DOHH2 (cell line): ENCODE measurements at regions not wholly inside any gene's neighbourhood (a gene's known extent, or its start where the extent isn't known, plus 50 kb on each side); places are given as distances from the start of the nearest gene placed in this dataset.

Experiments
- H3F3A ChIP-seq: fragments of 200-600 bp; sonication (generic), shearing (Covaris generic); 2 replicates; pipeline ENCODE4 v1.6.0; 2016; ENCODE audit warnings: antibody characterized with exemption, mild to moderate bottlenecking; ENCODE audit not compliant: control insufficient read depth, insufficient read depth
- H3K27ac ChIP-seq: fragments of 200-600 bp; sonication (generic); 2 replicates; pipeline ENCODE4 v1.5.1; 2014; ENCODE audit warnings: low read depth, mild to moderate bottlenecking, low read length, moderate library complexity
- H3K27me3 ChIP-seq: fragments of 200-600 bp; sonication (generic); 2 replicates; pipeline ENCODE4 v1.6.1; 2014; ENCODE audit warnings: mild to moderate bottlenecking, low read length, mixed read lengths; ENCODE audit not compliant: control insufficient read depth
- H3K36me3 ChIP-seq: fragments of 200-600 bp; sonication (generic); 2 replicates; pipeline ENCODE4 v1.6.1; 2014; ENCODE audit warnings: mild to moderate bottlenecking, low read length, moderate library complexity, mixed read lengths; ENCODE audit not compliant: control insufficient read depth
- H3K4me1 ChIP-seq: fragments of 200-600 bp; sonication (generic); 2 replicates; pipeline ENCODE4 v1.6.1; 2014; ENCODE audit warnings: mild to moderate bottlenecking, low read length, mixed read lengths; ENCODE audit not compliant: control insufficient read depth
- H3K4me2 ChIP-seq: fragments of 200-600 bp; sonication (generic); 2 replicates; pipeline ENCODE4 v1.6.0; 2014; ENCODE audit warnings: mild to moderate bottlenecking, low read length, moderate library complexity
- H3K4me3 ChIP-seq: fragments of 200-600 bp; sonication (generic); 2 replicates; pipeline ENCODE4 v1.5.1; 2014; ENCODE audit warnings: mild to moderate bottlenecking, low read length, mixed read lengths
- H3K79me2 ChIP-seq: fragments of 200-600 bp; sonication (generic); 2 replicates; pipeline ENCODE4 v1.6.1; 2014; ENCODE audit warnings: mild to moderate bottlenecking, low read length, mixed read lengths; ENCODE audit not compliant: control insufficient read depth
- H3K9me2 ChIP-seq: fragments of 200-600 bp; sonication (generic); replicated peaks from 2 replicates; pipeline ENCODE4 v1.6.1; 2014; ENCODE audit warnings: mild to moderate bottlenecking, low read length, mixed read lengths; ENCODE audit not compliant: control insufficient read depth
- H3K9me3 ChIP-seq: fragments of 200-600 bp; sonication (generic); 2 replicates; pipeline ENCODE4 v1.6.1; 2014; ENCODE audit warnings: antibody characterized with exemption, low read length, mixed read lengths; ENCODE audit not compliant: control insufficient read depth, insufficient read depth
- H4K20me1 ChIP-seq: fragments of 200-600 bp; sonication (generic); 2 replicates; pipeline ENCODE4 v1.6.0; 2014; ENCODE audit warnings: low read depth, mild to moderate bottlenecking, antibody characterized with exemption, low read length, moderate library complexity; ENCODE audit not compliant: control insufficient read depth, insufficient read depth
- EZH2phosphoT487 ChIP-seq: fragments of 200-600 bp; sonication (generic); IDR thresholded peaks from 2 replicates; pipeline ENCODE4 v1.6.1; 2017; ENCODE audit warnings: borderline replicate concordance, mild to moderate bottlenecking, antibody characterized with exemption, low read length, moderate library complexity, mixed read lengths
- TF ChIP-seq, protein P1 (sequence below): fragments of 200-600 bp; sonication (generic); IDR thresholded peaks from one replicate; pipeline ENCODE4 v1.5.1; 2014; ENCODE audit warnings: antibody characterized with exemption, mild to moderate bottlenecking, low read depth, low read length; ENCODE audit not compliant: poor library complexity, severe bottlenecking

DNA sequence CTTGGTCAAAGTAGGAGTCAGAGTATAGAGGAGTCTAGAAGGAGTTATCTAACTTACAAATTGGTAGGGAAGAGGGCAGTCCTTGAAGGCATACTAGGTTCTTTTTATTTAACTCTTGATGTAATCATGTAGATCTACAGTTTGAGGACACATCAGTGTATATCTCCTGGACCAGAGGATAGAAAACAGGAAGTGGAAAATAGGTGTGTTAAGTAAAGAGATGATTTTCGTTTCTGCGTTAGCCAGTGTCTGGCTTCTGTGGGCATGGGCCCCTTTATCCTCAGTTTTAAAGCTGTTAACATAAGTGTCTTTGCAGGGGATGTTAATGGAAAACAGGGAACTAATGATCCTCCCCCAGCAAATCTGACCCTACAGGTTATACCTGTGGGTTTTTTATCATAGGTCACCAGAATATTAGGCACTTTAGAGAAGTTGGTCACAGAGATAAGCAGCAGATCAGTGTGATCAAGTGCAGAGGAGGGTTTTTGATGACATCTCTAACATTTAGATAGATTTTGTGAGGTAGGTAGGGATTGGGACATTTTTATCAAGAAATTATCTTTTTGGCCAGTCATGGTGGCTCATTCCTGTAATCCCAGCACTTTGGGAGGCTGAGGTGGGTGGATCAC lies 58.6 kb upstream of the PRSS1 start:
- Histone ChIP-seq H4K20me1 (no peaks in the 10 kb centered on the region), H3K4me3 (no peak overlapping the region), H3K36me3 (no peaks in the 10 kb centered on the region), H3F3A (no peaks in the 10 kb centered on the region), H3K9me3 (no peaks in the 10 kb centered on the region), H3K27me3 (no peaks in the 10 kb centered on the region), H3K79me2 (no peaks in the 10 kb centered on the region), H3K4me2 (peak overlapping the region; percentile 17; the same call in 1 of the 2 replicates), H3K27ac (no peak overlapping the region), H3K4me1 (peaks cover 12% of the 10 kb centered on the region), H3K9me2 (no peaks in the 10 kb centered on the region)
- TF ChIP-seq EZH2phosphoT487: no peak
- TF ChIP-seq, protein P1, sequence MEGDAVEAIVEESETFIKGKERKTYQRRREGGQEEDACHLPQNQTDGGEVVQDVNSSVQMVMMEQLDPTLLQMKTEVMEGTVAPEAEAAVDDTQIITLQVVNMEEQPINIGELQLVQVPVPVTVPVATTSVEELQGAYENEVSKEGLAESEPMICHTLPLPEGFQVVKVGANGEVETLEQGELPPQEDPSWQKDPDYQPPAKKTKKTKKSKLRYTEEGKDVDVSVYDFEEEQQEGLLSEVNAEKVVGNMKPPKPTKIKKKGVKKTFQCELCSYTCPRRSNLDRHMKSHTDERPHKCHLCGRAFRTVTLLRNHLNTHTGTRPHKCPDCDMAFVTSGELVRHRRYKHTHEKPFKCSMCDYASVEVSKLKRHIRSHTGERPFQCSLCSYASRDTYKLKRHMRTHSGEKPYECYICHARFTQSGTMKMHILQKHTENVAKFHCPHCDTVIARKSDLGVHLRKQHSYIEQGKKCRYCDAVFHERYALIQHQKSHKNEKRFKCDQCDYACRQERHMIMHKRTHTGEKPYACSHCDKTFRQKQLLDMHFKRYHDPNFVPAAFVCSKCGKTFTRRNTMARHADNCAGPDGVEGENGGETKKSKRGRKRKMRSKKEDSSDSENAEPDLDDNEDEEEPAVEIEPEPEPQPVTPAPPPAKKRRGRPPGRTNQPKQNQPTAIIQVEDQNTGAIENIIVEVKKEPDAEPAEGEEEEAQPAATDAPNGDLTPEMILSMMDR: no peak

DNA sequence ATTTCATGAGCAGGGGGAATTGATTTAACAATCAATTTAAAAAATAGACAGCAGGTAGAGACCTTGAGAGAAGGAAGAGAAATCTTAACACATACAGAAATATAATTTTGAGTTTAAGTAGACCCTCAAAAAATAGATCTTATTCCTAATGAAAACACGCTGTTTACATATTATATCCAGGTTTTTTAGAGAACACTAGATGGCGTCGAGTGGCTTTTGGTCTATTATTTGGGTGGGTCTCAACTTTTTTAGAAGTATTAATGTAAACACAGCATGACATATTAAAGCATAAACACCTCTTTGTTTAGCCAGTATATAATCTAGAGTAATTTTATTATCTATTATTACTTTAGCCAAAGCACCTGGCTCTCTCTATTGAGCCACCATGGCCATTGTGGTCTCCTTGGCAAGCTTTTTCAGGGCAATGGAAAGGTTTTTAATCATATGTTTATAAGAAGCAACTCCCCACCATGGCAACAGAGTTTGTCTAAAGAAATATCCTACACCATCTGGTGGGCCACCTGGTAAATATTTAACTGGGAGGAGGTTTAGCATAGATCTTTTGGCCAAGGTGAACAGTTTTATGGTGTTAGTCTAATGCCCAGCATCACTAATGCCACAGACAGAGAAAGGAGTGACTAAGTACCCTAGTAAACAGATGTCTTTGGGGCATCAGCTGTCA lies 59.7 kb upstream of the PRSS1 start:
- no peak for TF ChIP-seq EZH2phosphoT487
- TF ChIP-seq, protein P1: peak; percentile 65
- no peak overlapping the region for H3K4me2 ChIP-seq

DNA sequence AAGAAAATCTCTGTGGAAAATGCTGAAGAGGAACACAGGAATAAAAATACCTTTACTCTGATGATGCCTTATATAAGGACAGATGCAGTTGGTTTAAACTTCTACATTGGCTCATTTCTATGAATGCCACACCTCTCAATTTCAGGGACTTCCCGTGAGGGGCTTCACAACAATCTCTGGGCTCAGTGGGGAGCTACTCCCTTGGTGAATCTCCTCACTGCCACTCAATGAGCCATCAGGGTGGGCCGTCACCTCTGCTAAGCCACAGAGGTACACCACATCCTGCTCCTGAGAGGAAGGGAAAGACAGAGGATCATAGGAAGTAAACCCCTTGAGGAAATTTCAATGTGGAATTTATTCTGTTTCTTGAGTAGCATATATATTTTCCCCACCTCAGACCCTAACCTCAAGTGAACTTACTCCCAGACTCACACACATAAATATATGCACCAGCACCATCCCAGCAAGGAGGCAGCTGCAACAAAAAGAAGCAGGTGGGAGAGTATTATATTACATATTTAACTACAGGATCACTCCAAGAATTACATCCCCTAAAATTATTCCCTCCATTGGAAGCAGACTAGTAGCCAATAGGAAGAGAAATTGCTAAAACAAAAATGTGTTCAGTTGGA lies 63.3 kb upstream of the PRSS1 start:
- Histone ChIP-seq H3K4me3 (no peak overlapping the region), H3F3A (no peaks in the 10 kb centered on the region), H4K20me1 (no peaks in the 10 kb centered on the region), H3K79me2 (no peaks in the 10 kb centered on the region), H3K9me2 (no peaks in the 10 kb centered on the region), H3K36me3 (no peaks in the 10 kb centered on the region), H3K9me3 (no peaks in the 10 kb centered on the region), H3K27me3 (no peaks in the 10 kb centered on the region), H3K4me2 (no peak overlapping the region), H3K4me1 (peaks cover 25% of the 10 kb centered on the region), H3K27ac (no peak overlapping the region)
- no peak for TF ChIP-seq EZH2phosphoT487
- TF ChIP-seq, protein P1: no peak

More for the DNA sequence above, 59.7 kb upstream of the PRSS1 start:
- Histone ChIP-seq H3K4me1 (peaks cover 14% of the 10 kb centered on the region), H3K9me2 (no peaks in the 10 kb centered on the region), H3F3A (no peaks in the 10 kb centered on the region), H3K4me3 (no peak overlapping the region), H3K36me3 (no peaks in the 10 kb centered on the region), H4K20me1 (no peaks in the 10 kb centered on the region), H3K9me3 (no peaks in the 10 kb centered on the region), H3K27ac (no peak overlapping the region), H3K79me2 (no peaks in the 10 kb centered on the region), H3K27me3 (no peaks in the 10 kb centered on the region)
